Activated naive CD4-positive, alpha-beta T cell (primary cell): ENCODE measurements at regions not wholly inside any gene's neighbourhood (a gene's known extent, or its start where the extent isn't known, plus 50 kb on each side); places are given as distances from the start of the nearest gene placed in this dataset.
"Not testable (repeated sequence)": the region's sequence is repeated elsewhere in the genome, so short reads cannot be mapped to it uniquely, and the experiment has no call there.

Experiments
- DNase-seq, 4 experiments: peaks; one replicate each; lab custom pipeline; 2025; lab: John Stamatoyannopoulos, UW

- no peak for DNase-seq
Measured at GRCh38 chr1:193438771-193439170, 252.4 kb upstream of the B3GALT2 start.

GRCh38 chr1:193438312-193438711, 251.9 kb upstream of the B3GALT2 start:
- DNase-seq, result no peak

- DNase-seq, result no peak
Measured at GRCh38 chr1:193437785-193438184, 251.4 kb upstream of the B3GALT2 start.

DNA sequence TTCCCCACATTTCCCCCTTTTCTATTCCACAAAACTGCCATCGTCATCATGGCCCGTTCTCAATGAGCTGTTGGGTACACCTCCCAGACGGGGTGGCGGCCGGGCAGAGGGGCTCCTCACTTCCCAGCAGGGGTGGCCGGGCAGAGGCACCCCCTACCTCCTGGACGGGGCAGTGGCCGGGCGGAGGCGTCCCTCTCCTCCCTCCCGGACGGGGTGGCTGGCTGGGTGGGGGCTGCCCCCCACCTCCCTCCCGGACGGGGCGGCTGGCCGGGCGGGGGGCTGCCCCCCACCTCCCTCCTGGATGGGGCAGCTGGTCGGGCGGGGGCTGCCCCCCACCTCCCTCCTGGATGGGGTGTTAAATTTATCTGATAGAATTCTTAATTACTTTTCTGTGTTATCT, 250.9 kb upstream of the B3GALT2 start:
- not testable (repeated sequence) for DNase-seq

GRCh38 chr1:193435781-193436180, 249.4 kb upstream of the B3GALT2 start:
- no peak for DNase-seq

DNA sequence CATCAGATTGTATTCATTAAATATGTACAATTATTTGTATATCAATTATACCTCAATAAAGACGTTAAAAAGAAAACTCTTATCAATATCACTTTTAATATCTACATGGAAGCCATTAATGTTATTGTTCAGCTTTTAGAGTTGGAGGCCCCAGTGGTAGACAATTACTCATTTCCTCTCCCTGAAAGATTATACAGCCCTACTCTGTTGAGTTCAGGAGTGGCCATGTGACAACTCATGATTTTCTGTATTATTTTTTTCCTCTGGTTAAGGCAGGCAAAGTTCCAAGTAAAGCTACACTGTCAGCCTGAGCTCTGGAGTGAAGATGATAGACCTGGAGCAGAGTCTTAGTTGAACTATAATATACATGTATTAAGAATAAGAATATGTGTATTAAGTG, 247.9 kb upstream of the B3GALT2 start:
- no peak for DNase-seq

- DNase-seq, result no peak
Measured at GRCh38 chr1:193433599-193433998, 247.2 kb upstream of the B3GALT2 start.

GRCh38 chr1:193432979-193433587, 246.7 kb upstream of the B3GALT2 start:
- no peak for DNase-seq

DNA sequence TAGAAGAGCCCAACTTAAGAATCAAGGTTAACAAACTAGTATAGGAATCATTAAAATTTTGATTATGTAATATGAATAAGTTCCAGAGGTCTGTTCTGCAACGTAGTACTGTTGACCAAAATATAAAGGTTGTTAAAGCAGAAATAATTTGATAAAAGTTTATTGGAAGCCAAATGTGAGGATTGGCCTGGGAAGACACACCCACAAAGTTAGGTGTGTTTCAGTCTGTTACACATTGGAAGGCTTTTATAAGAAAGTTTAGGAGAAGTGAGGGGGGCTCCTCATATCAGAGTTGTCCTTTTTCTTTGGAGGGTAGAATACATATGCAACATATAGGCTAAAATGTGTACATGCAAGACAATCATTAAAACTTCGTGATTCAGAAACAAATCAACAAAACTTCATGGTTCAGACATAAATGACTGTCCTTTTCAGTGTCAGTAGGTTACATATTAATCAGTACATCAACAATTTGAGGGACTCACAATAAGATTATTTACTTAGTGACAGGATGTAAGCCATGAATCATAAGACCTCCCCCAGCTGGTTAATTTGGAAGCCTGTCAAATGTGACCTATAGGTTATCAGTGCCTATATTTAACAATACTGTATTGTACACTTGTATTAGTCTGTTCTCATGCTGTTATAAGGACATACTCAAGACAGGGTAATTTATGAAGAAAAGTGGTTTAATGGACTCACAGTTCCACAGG, 245.0 kb upstream of the B3GALT2 start:
- no peak for DNase-seq

GRCh38 chr1:193427524-193427923, 241.1 kb upstream of the B3GALT2 start:
- no peak for DNase-seq

DNA sequence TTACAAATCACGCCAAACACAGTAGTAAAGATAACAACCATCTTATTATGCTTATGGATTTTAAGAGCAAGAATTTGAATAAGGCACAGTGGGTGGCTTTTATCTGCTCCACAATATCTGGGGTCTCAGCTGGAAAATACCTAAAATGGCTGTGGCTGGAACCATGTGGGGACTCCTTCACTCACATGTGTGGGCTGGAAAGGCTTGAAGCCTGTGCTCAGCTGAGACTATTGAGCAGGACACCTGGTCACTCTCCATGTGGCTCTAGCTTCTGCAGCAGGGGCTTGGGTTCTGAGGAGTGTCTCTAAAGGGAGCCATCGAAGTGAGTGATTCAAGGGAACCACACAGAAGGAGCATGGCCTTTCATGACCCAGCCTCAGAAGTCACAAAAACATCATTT, 239.6 kb upstream of the B3GALT2 start:
- DNase-seq, result no peak

GRCh38 chr1:193421487-193421886, 235.1 kb upstream of the B3GALT2 start:
- no peak for DNase-seq

- DNase-seq, result no peak
Measured at GRCh38 chr1:193419295-193419694, 232.9 kb upstream of the B3GALT2 start.

- no peak for DNase-seq
Measured at GRCh38 chr1:193418745-193419058, 232.3 kb upstream of the B3GALT2 start.

GRCh38 chr1:193417945-193418744, 231.7 kb upstream of the B3GALT2 start:
- DNase-seq, result no peak

DNA sequence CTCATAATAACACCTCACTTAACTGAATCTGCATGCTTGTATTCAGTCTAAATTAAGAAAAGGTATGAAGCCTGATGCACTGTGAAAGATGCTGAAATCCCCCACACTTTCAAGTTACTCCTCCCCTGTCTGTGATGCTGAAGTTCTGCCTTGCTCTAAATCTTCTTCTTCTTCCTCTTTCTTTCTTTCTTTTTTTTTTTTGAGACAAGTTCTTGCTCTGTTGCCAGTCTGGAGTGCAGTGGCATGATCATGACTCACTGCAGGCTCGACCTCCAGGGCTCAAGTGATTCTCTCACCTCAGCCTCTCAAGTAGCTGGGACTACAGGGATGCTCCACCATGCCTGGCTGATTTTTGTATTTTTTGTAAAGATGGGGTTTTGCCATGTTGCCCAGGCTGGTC, 231.0 kb upstream of the B3GALT2 start:
- DNase-seq, result no peak

GRCh38 chr1:193416226-193417024, 230.0 kb upstream of the B3GALT2 start:
- DNase-seq, result no peak

DNA sequence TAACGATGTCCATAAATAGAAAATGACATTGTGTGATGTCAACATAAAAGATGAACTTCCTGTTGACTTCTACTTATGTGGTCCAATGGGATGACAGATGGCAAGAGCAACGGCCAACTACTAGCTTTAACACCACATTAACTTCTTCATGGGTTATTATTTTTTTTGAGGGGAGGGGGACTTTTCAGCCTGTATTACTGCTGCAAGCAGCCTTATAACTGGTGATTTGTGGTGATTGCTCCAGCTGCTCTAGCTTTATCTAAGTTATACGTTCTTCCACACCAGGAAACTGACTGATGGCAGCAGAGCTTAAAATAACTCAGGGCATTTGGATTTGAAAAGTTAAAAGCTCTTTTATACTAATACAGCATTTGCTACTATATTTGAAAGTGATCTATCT, 228.8 kb upstream of the B3GALT2 start:
- DNase-seq, result no peak

DNA sequence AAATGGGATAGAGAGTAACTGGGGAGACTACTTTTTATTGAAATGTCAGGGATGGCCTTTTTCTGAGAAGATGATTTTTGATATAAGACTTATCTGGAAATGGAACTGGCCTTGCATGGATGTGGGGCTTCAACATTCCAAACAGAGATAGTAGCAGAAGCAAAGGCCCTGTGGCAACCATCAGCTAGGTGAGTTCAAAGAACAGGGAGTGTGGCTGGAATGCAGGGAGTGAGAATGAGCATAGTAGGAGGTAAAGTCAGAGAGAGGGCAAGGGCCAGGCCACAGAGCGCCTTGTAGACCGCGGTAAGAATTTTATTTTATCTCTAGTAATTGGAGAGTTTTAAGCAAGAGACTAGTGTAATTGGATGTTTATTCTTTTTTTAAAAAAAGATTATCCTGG, 227.0 kb upstream of the B3GALT2 start:
- no peak for DNase-seq

GRCh38 chr1:193412748-193413147, 226.3 kb upstream of the B3GALT2 start:
- DNase-seq, result no peak

GRCh38 chr1:193411714-193412113, 225.3 kb upstream of the B3GALT2 start:
- no peak for DNase-seq

- DNase-seq, result no peak
Measured at GRCh38 chr1:193411215-193411614, 224.8 kb upstream of the B3GALT2 start.
